Keratinocyte (primary cell): ENCODE measurements at regions not wholly inside any gene's neighbourhood (a gene's known extent, or its start where the extent isn't known, plus 50 kb on each side); places are given as distances from the start of the nearest gene placed in this dataset.

ENCODE experiments used
- EZH2 ChIP-seq: IDR thresholded peaks from one replicate; pipeline ENCODE4 v1.6.1; 2012; ENCODE audit warnings: inconsistent platforms, mild to moderate bottlenecking, low read length, moderate library complexity
- TF ChIP-seq, protein P1 (sequence below), 3 experiments: IDR thresholded peaks in 1 of 3; conservative IDR thresholded peaks in 1 of 3; optimal IDR thresholded peaks in 1 of 3; 2 replicates in 2 of 3; 3 replicates in 1 of 3; pipeline versions ENCODE3 to v1.5.1; 2011; ENCODE audit warnings: low read length in 3 of 3, mild to moderate bottlenecking in 3 of 3, moderate library complexity in 2 of 3, control low read depth in 1 of 3, inconsistent platforms in 1 of 3; ENCODE audit not compliant: insufficient read depth in 2 of 3; ENCODE audit errors: extremely low read depth in 1 of 3

DNA sequence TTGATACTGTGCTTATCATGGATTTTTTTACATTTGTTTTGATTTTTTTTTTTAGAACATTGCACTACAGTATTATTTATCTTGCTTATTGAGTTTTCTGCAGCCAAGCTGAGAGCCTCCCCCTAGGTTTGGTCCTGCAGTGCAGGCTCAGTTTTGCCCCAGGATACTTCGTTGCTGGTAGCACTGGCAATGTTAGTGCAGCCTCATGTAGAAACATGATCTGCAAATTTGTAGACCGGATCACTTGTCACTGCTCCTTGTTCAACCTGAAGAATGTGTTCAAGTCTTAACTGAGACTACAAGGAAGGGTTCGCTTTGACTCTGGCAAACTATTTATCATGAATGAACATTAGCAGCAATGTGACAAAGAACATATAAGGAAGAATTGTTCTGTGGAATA is 377.2 kb upstream of the PDE3A start:
- TF ChIP-seq, protein P1, sequence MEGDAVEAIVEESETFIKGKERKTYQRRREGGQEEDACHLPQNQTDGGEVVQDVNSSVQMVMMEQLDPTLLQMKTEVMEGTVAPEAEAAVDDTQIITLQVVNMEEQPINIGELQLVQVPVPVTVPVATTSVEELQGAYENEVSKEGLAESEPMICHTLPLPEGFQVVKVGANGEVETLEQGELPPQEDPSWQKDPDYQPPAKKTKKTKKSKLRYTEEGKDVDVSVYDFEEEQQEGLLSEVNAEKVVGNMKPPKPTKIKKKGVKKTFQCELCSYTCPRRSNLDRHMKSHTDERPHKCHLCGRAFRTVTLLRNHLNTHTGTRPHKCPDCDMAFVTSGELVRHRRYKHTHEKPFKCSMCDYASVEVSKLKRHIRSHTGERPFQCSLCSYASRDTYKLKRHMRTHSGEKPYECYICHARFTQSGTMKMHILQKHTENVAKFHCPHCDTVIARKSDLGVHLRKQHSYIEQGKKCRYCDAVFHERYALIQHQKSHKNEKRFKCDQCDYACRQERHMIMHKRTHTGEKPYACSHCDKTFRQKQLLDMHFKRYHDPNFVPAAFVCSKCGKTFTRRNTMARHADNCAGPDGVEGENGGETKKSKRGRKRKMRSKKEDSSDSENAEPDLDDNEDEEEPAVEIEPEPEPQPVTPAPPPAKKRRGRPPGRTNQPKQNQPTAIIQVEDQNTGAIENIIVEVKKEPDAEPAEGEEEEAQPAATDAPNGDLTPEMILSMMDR (optimal IDR thresholded peaks at IDR 0.05 in 1 of 3, IDR thresholded peaks at IDR 0.05 in 1 of 3, conservative IDR thresholded peaks at IDR 0.05 in 1 of 3; ENCODE audit: extremely low read depth in 1 of 3, insufficient read depth in 2 of 3, low read length in 3 of 3): no peak
- no peak for TF ChIP-seq EZH2
